A549 (cell line): ENCODE measurements at regions not wholly inside any gene's neighbourhood (a gene's known extent, or its start where the extent isn't known, plus 50 kb on each side); places are given as distances from the start of the nearest gene placed in this dataset.

Source experiments
- CHD4 ChIP-seq: fragments of 200-600 bp; sonication (generic); IDR thresholded peaks from 2 replicates; pipeline ENCODE4 v1.6.1; 2016; ENCODE audit warnings: antibody characterized with exemption, mild to moderate bottlenecking, borderline replicate concordance
- MAZ ChIP-seq: fragments of 150-350 bp; IDR thresholded peaks from 2 replicates; pipeline ENCODE4 v1.6.1; 2014; ENCODE audit warnings: antibody characterized with exemption, low read depth, low read length, borderline replicate concordance
- POLR2A ChIP-seq: IDR thresholded peaks from 2 replicates; pipeline ENCODE4 v1.6.1; 2012; ENCODE audit warnings: mild to moderate bottlenecking, low read length
- TF ChIP-seq, protein P1 (sequence below): fragments of >200 bp; sonication (Bioruptor Twin); formaldehyde crosslinking; IDR thresholded peaks from 3 replicates; pipeline ENCODE4 v1.5.1; 2016
- TF ChIP-seq, protein P2 (sequence below): IDR thresholded peaks from 2 replicates; pipeline ENCODE4 v1.6.1; 2012

DNA sequence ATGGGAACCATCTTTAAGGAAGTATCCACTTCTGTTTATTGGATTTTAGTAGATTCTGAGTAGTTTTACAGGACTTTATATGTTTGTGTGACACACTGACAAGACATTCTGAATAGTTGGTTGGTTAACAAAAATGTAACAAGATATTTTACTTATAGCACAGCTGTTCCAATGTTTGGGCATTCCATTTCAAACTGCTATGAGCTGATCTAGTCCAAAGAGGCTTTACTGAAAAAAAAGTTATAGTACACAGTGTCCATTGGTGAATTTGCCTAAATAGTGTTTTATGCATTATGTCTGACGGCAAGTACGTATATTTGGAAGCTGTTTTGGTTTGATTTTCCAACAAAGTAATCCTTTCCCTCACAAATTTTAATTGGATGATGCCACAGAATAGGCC is 99.1 kb downstream of the SAMD9 start:
- TF ChIP-seq, protein P1, sequence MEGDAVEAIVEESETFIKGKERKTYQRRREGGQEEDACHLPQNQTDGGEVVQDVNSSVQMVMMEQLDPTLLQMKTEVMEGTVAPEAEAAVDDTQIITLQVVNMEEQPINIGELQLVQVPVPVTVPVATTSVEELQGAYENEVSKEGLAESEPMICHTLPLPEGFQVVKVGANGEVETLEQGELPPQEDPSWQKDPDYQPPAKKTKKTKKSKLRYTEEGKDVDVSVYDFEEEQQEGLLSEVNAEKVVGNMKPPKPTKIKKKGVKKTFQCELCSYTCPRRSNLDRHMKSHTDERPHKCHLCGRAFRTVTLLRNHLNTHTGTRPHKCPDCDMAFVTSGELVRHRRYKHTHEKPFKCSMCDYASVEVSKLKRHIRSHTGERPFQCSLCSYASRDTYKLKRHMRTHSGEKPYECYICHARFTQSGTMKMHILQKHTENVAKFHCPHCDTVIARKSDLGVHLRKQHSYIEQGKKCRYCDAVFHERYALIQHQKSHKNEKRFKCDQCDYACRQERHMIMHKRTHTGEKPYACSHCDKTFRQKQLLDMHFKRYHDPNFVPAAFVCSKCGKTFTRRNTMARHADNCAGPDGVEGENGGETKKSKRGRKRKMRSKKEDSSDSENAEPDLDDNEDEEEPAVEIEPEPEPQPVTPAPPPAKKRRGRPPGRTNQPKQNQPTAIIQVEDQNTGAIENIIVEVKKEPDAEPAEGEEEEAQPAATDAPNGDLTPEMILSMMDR: no peak
- TF ChIP-seq, protein P2, sequence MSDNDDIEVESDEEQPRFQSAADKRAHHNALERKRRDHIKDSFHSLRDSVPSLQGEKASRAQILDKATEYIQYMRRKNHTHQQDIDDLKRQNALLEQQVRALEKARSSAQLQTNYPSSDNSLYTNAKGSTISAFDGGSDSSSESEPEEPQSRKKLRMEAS: no peak
- TF ChIP-seq CHD4 (no peak), POLR2A (no peak), MAZ (no peak)
